Left lung (tissue), 4 donors: ENCODE measurements at regions not wholly inside any gene's neighbourhood (a gene's known extent, or its start where the extent isn't known, plus 50 kb on each side); places are given as distances from the start of the nearest gene placed in this dataset.
"Not testable (repeated sequence)": the region's sequence is repeated elsewhere in the genome, so short reads cannot be mapped to it uniquely, and the experiment has no call there.

Experiments used
- ATAC-seq: fragments of 200-7000 bp; cut with Tn5 transposase; one replicate; pipeline ENCODE4 v1.9.1; 2020; ENCODE audit warnings: moderate library complexity
- DNase-seq, 4 donors: peaks; one replicate each; pipeline ENCODE4 v3.0.0-alpha.2; 2013 to 2020
- H3K27ac ChIP-seq, 2 donors: fragments of 200-600 bp; sonication (generic) in 1 of 2; one replicate each; pipeline versions ENCODE4 v1.5.0 to v1.8.0; 2020 to 2021
- H3K27me3 ChIP-seq, 2 donors: fragments of 200-600 bp; sonication (generic) in 1 of 2; one replicate each; pipeline versions ENCODE4 v1.5.0 to v1.8.0; 2020 to 2021
- H3K36me3 ChIP-seq, 2 donors: fragments of 200-600 bp; sonication (generic) in 1 of 2; one replicate each; pipeline versions ENCODE4 v1.5.0 to v1.8.0; 2020 to 2021
- H3K4me1 ChIP-seq, 2 donors: fragments of 200-600 bp; one replicate each; pipeline ENCODE4 v1.8.0; 2021
- H3K4me3 ChIP-seq, 2 donors: fragments of 200-600 bp; sonication (generic) in 1 of 2; one replicate each; pipeline versions ENCODE4 v1.5.0 to v1.8.0; 2020 to 2021; ENCODE audit warnings: mild to moderate bottlenecking in 1 of 2
- H3K9me3 ChIP-seq, 2 donors: fragments of 200-600 bp; sonication (generic) in 1 of 2; one replicate each; pipeline versions ENCODE4 v1.5.0 to v1.8.0; 2020 to 2021
- intact Hi-C, 2 donors: fragments of 100-400 bp; cut with DNase I; formaldehyde crosslinking; loops; one replicate each; pipeline versions ENCODE4 v1.11.2 to v1.14.2; 2022
- TF ChIP-seq, protein P1 (sequence below), 2 donors: fragments of 200-600 bp; sonication (generic) in 1 of 2; IDR thresholded peaks; one replicate each; pipeline versions ENCODE4 v1.5.0 to v1.8.0; 2021; ENCODE audit warnings: antibody characterized with exemption in 2 of 2
- donor health status: DM: no; HTN: yes; CAD: no.
- donor health status: DM: no; HTN: no; CAD: no.

DNA sequence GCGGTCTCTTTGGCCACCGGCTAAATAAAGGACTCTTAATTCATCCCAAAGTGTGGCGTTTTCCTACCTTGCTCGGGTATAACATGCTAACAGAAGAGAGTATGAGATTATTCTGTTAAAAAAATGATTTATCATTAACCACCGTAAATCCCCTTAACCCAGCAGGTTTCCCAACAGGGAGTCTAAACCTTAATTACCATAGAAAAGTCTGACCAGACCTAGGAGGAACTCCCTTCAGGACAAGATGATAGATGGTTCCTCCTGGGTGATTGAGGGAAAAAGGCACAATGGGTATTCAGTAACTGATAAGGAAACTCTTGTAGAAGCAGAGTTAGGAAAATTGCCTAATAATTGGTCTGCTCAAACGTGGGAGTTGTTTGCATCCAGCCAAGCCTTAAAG, 193.7 kb downstream of the ZNF737 start:
- Histone ChIP-seq H3K27ac (no peak overlapping the region), H3K27me3 (no peaks in the 10 kb centered on the region), H3K4me3 (no peak overlapping the region), H3K4me1 (no peaks in the 10 kb centered on the region), H3K36me3 (no peaks in the 10 kb centered on the region), H3K9me3 (peaks cover 0 to 77% of the 10 kb centered on the region in 2 donors)
- TF ChIP-seq, protein P1, sequence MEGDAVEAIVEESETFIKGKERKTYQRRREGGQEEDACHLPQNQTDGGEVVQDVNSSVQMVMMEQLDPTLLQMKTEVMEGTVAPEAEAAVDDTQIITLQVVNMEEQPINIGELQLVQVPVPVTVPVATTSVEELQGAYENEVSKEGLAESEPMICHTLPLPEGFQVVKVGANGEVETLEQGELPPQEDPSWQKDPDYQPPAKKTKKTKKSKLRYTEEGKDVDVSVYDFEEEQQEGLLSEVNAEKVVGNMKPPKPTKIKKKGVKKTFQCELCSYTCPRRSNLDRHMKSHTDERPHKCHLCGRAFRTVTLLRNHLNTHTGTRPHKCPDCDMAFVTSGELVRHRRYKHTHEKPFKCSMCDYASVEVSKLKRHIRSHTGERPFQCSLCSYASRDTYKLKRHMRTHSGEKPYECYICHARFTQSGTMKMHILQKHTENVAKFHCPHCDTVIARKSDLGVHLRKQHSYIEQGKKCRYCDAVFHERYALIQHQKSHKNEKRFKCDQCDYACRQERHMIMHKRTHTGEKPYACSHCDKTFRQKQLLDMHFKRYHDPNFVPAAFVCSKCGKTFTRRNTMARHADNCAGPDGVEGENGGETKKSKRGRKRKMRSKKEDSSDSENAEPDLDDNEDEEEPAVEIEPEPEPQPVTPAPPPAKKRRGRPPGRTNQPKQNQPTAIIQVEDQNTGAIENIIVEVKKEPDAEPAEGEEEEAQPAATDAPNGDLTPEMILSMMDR (IDR thresholded peaks at IDR 0.05) = no peak
- intact Hi-C loops = no loop called here
- DNase-seq (no peak), ATAC-seq (no peak)

DNA sequence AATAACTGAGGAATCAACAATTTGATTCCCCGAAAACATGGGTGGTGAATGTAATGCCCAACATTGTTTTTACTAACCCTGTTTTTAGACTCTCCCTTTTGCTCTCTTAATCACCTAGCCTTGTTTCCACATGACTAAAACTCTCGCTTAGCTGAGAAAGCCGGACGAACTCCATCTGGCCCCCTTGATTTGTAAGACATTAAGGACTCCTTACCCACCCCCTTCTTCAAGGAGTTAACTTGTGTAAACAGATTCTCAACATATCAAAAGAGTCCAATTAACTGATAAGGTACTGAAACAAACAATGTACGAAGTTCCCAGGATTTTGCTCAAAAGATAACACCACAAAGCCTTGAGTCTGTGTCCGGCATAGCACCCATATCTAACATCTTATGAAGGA, 194.3 kb downstream of the ZNF737 start:
- intact Hi-C loops, H3K36me3 ChIP-seq: not testable (repeated sequence)

DNA sequence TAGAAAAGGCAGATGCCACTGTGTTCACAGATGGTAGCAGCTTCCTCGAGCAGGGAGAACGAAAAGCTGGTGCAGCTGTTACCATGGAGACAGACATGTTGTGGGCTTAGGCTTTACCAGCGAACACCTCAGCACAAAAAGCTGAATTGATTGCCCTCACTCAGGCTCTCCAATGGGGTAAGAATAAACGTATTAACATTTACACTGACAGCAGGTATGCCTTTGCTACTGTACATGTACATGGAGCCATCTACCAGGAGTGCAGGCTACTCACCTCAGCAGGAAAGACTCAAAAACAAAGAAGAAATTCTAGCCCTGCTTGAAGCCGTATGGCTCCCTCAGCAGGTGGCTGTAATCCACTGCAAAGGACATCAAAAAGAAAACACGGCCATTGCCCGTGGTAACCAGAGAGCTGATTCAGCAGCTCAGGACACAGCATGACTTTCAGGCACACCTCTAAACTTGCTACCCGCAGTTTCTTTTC, 197.7 kb downstream of the ZNF737 start:
- H3K4me1 ChIP-seq = no peaks in the 10 kb centered on the region
- H3K4me3 ChIP-seq = no peak overlapping the region
- DNase-seq (peak in 2 of 4 donors; percentile 6 to 61), ATAC-seq (no peak)
- H3K9me3 ChIP-seq = peaks cover 0 to 70% of the 10 kb centered on the region in 2 donors
- no peaks in the 10 kb centered on the region for H3K27me3 ChIP-seq
- H3K27ac ChIP-seq = no peak overlapping the region
- intact Hi-C loops = no loop called here
- H3K36me3 ChIP-seq = no peaks in the 10 kb centered on the region
- TF ChIP-seq, protein P1 (IDR thresholded peaks at IDR 0.05) = no peak

More for the DNA sequence above, 194.3 kb downstream of the ZNF737 start:
- not testable (repeated sequence) for H3K27me3 ChIP-seq, ATAC-seq, H3K4me3 ChIP-seq, H3K4me1 ChIP-seq, DNase-seq, H3K27ac ChIP-seq
- peaks cover 0 to 76% of the 10 kb centered on the region in 2 donors for H3K9me3 ChIP-seq

DNA sequence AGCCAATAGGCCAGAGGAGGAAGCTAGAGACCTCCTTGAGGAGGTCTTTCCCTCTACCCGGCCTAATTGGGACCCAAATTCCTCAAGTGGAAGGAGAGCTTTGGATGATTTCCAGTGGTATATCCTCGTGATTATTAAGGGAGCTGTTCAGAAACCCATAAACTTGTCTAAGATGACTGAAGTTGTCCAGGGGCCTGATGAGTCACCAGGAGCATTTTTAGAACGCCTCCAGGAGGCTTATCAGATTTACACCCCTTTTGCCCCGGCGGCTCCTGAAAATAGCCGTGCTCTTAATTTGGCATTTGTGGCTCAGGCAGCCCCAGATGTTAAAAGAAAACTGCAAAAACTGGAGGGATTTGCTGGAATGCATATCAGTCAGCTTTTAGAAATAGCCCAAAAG, 198.1 kb downstream of the ZNF486 start:
- no peaks in the 10 kb centered on the region for H3K4me1 ChIP-seq
- peaks cover 0 to 66% of the 10 kb centered on the region in 2 donors for H3K9me3 ChIP-seq
- H3K4me3 ChIP-seq = no peak overlapping the region
- intact Hi-C loops = no loop called here
- no peak for ATAC-seq
- no peak for DNase-seq
- TF ChIP-seq, protein P1 (IDR thresholded peaks at IDR 0.05) = no peak
- no peaks in the 10 kb centered on the region for H3K27me3 ChIP-seq
- no peaks in the 10 kb centered on the region for H3K36me3 ChIP-seq
- no peak overlapping the region for H3K27ac ChIP-seq

DNA sequence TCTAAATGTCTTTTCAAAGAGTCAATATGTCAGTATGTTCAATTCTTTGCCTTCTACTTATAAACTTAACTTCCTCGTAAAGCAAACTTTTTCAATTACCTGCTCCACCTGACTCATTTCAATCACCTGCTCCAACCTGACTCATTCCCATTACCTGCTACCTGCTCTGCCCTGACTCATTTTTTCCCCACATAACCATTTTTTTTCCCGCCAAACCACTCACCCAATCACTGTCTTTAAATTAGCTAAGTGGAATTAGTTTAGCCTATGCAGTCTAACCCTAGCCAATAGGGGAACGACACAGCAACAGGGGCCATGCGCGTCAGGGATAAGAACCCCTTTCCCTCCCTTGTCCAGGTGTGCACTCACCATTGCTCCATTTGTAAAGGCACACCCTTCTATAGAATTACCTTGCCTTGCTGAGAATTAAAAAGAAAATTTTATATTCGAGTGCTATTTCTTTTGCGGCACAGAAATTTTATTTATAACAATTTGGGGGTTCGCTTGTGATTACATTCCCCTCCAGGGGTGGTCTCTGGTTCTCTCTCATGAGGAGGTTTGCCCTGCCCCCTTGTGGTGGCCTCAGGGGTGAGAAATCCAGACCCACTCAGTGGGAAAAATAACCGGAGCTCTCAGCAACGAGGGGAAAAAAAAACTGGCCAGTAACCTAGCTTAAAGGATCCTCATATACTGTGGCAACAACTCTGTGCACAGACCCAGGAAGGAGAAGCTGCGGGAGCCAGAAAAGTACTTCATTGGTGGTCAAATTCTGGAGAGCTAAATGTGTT, 193.1 kb downstream of the ZNF486 start:
- ATAC-seq (no peak), DNase-seq (peak in 2 of 4 donors; percentile 2 to 44)
- Histone ChIP-seq H3K4me1 (no peaks in the 10 kb centered on the region), H3K27ac (no peak overlapping the region), H3K36me3 (no peaks in the 10 kb centered on the region), H3K4me3 (no peak overlapping the region), H3K9me3 (peaks cover 0 to 65% of the 10 kb centered on the region in 2 donors), H3K27me3 (no peaks in the 10 kb centered on the region)
- TF ChIP-seq, protein P1 (IDR thresholded peaks at IDR 0.05) = no peak
- intact Hi-C loops = no loop called here

DNA sequence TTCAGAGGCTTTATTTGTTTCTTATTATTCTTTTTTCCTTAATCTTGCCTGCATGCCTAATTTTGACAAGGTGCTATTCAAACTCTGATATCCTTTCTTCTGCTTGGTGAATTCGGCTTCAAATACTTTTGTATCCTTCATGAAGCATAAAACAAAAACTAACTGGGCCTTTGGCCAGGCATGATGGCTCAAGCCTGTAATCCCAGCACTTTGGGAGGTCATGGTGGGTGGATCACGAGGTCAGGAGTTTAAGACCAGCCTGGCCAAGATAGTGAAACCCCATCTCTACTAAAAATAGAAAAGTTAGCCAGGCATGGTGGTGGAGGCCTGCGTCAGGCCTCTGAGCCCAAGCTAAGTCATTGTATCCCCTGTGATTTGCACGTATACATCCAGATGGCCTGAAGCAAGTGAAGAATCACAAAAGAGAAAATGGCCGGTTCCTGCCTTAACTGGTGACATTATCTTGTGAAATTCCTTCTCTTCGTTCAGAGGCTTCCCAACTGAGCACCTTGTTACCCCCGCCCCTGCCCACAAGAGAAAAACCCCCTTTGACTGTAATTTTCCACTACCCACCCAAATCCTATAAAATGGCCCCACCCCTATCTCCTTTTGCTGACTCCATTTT, 191.9 kb downstream of the ZNF486 start:
- H3K27me3 ChIP-seq, DNase-seq: not testable (repeated sequence)

More for the DNA sequence above, 191.9 kb downstream of the ZNF486 start:
- intact Hi-C loops, H3K4me3 ChIP-seq, ATAC-seq, H3K36me3 ChIP-seq, H3K27ac ChIP-seq, H3K4me1 ChIP-seq: not testable (repeated sequence)
- peaks cover 0 to 68% of the 10 kb centered on the region in 2 donors for H3K9me3 ChIP-seq
